K562 (cell line): ENCODE measurements at regions not wholly inside any gene's neighbourhood (a gene's known extent, or its start where the extent isn't known, plus 50 kb on each side); places are given as distances from the start of the nearest gene placed in this dataset.

Experiments
- CHD4 ChIP-seq: fragments of 200-600 bp; sonication (generic); IDR thresholded peaks from 3 replicates; pipeline ENCODE4 v1.6.1; 2012; ENCODE audit warnings: low read depth, mild to moderate bottlenecking, mixed read lengths, low read length, inconsistent platforms; ENCODE audit not compliant: insufficient read depth, insufficient replicate concordance, poor library complexity, severe bottlenecking
- E2F8 ChIP-seq: fragments of 450-650 bp; IDR thresholded peaks from 2 replicates; pipeline ENCODE4 v1.7.1; 2018; ENCODE audit warnings: mild to moderate bottlenecking, low read depth; ENCODE audit not compliant: partially characterized antibody
- E4F1 ChIP-seq: fragments of 250-450 bp; sonication (Bioruptor Pico); IDR thresholded peaks from 2 replicates; pipeline ENCODE4 v1.5.0; 2021; ENCODE audit warnings: mild to moderate bottlenecking, borderline replicate concordance
- KDM2B ChIP-seq: fragments of 250-450 bp; sonication (Bioruptor Pico); IDR thresholded peaks from 2 replicates; pipeline ENCODE4 v1.8.0; 2021; ENCODE audit warnings: mild to moderate bottlenecking, moderate library complexity
- MXD1 ChIP-seq: fragments of 250-450 bp; sonication (Bioruptor Pico); IDR thresholded peaks from 2 replicates; pipeline ENCODE4 v1.8.0; 2021; ENCODE audit warnings: borderline replicate concordance, mild to moderate bottlenecking, moderate library complexity; ENCODE audit not compliant: poor library complexity, severe bottlenecking
- PBX2 ChIP-seq, 2 experiments: IDR thresholded peaks in 1 of 2; conservative IDR thresholded peaks in 1 of 2; 2 replicates each; pipeline ENCODE4 v1.6.1; 2016; ENCODE audit warnings: low read depth in 2 of 2, mild to moderate bottlenecking in 1 of 2, missing compliant biosample characterization in 1 of 2, missing genetic modification characterization in 1 of 2, moderate library complexity in 1 of 2
- SAP30 ChIP-seq: fragments of 200-600 bp; sonication (generic); IDR thresholded peaks from 2 replicates; pipeline ENCODE4 v1.6.1; 2012; ENCODE audit warnings: borderline replicate concordance, low read depth, mild to moderate bottlenecking, moderate library complexity, low read length, control low read depth, inconsistent platforms; ENCODE audit not compliant: insufficient read depth, poor library complexity, severe bottlenecking
- SREBF1 ChIP-seq: fragments of 150-350 bp; IDR thresholded peaks from 2 replicates; pipeline ENCODE4 v1.6.1; 2014; ENCODE audit warnings: antibody characterized with exemption, low read depth, low read length, borderline replicate concordance
- SRSF9 ChIP-seq: fragments of 200-400 bp; formaldehyde crosslinking; IDR thresholded peaks from 2 replicates; pipeline ENCODE4 v1.6.1; 2017; ENCODE audit warnings: low read depth, low read length, borderline replicate concordance
- USF1 ChIP-seq: sonication (generic); formaldehyde crosslinking; IDR thresholded peaks from 2 replicates; pipeline ENCODE4 v1.9.0; 2022; ENCODE audit warnings: mild to moderate bottlenecking, missing genetic modification reagents
- ZBTB9 ChIP-seq: fragments of 450-650 bp; formaldehyde crosslinking; IDR thresholded peaks from 2 replicates; pipeline ENCODE4 v1.4.0; 2020; ENCODE audit warnings: mild to moderate bottlenecking, moderate library complexity
- ZNF316 ChIP-seq: fragments of 450-650 bp; IDR thresholded peaks from 2 replicates; pipeline ENCODE4 v1.6.1; 2016

- no peak for TF ChIP-seq USF1
- no peak for TF ChIP-seq PBX2 (CRISPR knock-in tag; IDR thresholded peaks at IDR 0.05; ENCODE audit: low read depth)
- no peak for TF ChIP-seq PBX2 (tag; conservative IDR thresholded peaks at IDR 0.05; ENCODE audit: low read depth)
- TF ChIP-seq SAP30, result no peak
- TF ChIP-seq E2F8, result no peak
- TF ChIP-seq ZNF316, result peak; percentile 83
- no peak for TF ChIP-seq SRSF9
- TF ChIP-seq KDM2B (CRISPR knock-in tag), result no peak
- no peak for TF ChIP-seq CHD4
- TF ChIP-seq SREBF1, result no peak
- no peak for TF ChIP-seq ZBTB9 (CRISPR knock-in tag)
- no peak for TF ChIP-seq MXD1 (CRISPR knock-in tag)
- TF ChIP-seq E4F1 (CRISPR knock-in tag), result no peak
These were observed 545.9 kb upstream of the JARID2 start (continued) for GRCh38 chr6:14699803-14700601.
